Activated CD4-positive, alpha-beta T cell treated with anti-CD3 and anti-CD28 coated beads, Interleukin-2, amount 50 U/mL, for 24 hours (primary cell): ENCODE measurements at regions not wholly inside any gene's neighbourhood (a gene's known extent, or its start where the extent isn't known, plus 50 kb on each side); places are given as distances from the start of the nearest gene placed in this dataset.

Experiments
- DNase-seq, 2 donors: peaks; one replicate each; pipeline ENCODE4 v3.0.0-alpha.2; 2020; ENCODE audit warnings: low read depth in 1 of 2, low spot score in 1 of 2

DNA sequence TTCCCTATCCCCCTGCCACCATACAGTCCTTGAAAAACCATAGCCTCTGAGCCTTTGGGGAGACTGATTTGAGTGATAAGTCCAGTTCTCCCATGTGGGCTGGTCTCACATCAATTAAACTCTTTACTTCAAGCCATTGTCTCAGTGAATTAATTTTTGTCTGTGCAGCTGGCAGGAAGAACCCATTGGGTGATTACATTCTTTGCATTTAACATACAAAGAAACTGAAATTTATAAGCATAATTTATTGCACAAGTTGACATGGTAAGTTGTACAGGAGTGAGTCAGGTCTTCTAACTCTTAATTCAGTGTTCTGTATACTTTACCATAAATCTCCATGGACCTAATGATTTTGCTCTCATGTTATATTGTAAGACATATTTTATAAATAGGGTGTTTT is 1613.0 kb upstream of the LRRTM3 start:
- DNase-seq: no peak

DNA sequence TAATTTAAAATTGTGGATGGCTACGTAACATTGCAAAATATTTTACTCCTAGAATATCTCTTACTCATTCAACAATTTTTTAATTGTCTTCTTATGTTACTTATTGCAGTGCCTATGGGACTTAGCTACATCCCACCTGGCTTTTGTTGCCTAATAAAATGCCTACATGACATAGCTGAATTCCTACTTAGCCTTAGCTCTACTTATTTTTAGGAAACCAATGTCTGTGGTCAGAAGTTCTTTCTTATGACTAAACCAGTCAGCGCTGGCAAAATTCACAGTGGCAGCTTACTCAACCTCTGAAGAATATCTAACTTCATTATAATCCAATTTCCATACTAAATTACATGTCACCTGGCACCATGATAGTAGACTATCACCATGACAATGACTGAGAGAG is 1612.4 kb upstream of the LRRTM3 start:
- no peak for DNase-seq

DNA sequence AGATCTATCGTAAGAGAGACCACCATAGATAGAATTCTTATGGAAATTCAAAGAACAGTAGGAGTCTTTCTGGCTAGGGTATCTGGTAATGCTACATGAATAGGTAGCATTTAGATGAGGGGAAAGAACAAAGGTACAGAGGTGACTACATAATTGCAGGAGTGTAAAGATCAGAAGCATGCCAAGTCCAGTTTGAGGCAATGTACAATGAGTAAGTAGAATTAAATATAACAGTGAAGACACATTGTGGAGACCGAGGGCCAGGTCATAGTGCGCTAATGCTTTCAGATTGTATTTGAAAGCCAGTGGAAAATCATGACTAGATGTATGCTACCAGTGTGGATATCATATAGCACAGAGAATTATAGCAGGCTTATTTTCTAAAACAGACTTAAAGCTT is 1611.6 kb upstream of the LRRTM3 start:
- DNase-seq: no peak

DNA sequence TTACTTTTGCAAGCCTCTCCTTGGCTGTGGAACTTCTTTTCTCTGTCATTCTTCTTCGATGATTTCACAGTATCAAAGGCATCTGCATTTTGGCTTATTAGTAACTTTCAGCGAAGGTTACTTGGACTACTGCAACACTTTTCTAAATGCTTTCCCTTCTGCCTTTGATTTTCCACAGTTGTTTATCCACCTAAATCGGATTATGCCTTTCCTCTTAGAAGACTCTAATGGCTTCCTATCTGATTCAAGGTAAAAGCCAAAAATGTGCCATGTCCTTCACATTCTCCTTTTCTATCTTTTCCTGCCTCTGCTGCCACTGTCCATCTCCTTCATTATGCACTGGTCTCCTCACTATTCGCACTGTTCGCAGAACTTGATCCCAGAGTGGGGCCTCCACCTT is 1606.3 kb upstream of the LRRTM3 start:
- no peak for DNase-seq

DNA sequence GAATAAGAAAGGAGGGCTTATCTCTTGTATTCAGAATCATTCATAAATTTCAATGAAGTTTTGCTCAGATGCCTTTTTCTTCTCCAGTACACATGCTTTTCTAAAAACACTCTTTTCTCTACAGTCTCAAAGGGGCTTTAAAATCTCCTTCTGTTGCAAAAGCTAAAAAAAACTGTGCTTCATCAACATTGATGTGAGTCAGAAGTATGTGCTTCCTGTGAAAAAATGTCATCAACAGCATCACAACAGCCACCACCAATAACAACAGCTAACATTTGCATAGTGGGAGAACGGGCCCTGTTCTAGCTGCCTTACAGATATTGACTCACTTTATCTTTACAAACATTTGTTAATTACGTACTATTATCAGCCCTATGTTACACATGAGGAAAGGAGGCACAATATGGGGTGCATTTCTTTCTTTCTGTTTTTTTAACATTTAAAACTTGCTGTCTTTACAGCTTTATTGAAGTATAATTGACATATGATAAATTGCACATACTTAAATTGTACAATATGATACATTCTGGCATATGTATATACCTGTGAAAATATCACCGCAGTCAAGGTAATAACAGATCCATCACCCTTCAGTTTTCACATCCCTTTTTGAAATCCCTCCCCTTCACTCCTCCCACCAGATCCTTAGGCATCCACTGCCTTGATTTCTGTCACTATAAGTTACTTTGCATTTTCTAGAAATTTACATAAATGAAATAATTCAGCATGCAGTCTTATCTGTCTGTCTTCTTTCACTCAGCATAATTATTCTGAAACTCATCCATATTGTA is 1605.4 kb upstream of the LRRTM3 start:
- DNase-seq: no peak

DNA sequence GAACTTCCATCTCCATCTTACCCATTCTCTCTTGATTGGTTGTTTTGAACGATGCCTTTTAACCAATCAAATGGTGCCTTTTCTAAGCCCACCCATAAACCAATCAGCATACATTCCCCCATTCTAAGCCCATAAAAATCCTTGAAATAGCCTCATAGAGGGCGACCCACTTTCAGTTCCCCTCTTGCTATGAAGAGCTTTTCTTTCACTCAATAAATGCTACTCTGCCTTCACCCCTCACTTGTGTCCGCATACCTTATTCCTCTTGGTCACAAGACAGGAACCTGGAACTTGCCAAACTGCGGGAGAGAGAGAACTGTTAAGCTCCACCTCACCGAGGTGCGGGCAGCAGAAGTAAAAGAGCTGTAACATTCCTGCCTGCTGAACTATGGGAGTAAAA is 1602.0 kb upstream of the LRRTM3 start:
- no peak for DNase-seq

DNA sequence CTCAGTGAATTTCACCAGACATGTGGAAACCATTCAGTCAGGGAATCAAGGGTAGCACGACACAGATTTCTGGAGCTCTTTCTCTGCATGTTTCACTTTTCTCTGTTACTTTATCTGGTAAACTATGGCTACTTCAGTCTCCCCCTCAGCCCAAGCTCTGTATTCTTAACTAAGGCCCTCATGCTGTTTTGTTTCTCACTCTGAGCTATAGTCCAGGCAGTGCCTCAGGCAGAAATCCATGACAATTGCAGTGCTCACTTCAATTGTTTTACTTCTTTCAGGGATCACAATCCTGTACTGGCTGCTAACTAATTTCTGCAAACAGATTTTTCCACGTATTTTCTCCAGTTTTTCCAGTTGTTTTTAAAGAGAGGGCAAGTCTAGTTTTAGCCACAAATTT is 1599.9 kb upstream of the LRRTM3 start:
- no peak for DNase-seq

DNA sequence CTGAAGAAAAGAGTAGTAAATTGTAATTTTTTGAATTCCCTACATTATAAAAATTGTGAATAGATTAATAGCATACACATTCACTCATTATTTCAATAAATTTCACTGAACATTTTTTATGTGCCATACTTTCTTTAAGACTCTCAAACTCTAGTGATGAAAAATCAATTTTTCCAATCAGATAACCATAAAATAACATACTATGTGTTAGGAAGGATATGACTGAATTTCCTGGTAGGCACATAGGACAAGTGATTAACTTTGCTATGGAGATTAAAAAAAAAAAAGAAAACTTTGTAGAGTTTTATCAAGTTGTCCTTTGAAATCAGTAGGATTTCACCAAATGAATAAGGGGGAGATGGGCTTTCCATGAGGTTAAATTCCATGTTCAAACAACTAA is 1597.3 kb upstream of the LRRTM3 start:
- no peak for DNase-seq

DNA sequence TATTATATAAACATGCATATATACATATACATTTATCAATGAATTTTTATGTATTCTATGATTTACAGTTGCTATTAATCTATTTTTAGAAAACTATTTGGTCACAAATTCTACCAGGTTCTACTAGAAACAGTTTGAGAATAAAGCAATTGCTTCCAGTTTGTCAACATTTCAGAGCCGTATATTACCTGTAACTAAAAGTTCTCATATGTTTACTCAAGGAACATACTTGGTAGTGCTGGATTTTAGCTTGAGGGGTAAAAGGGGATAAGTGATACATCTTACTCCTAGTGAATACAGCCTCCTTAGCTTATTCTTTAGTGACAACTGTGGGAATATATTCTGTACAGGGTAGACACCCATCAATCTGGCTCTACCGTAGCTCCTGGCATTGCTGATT is 1590.5 kb upstream of the LRRTM3 start:
- DNase-seq: no peak

DNA sequence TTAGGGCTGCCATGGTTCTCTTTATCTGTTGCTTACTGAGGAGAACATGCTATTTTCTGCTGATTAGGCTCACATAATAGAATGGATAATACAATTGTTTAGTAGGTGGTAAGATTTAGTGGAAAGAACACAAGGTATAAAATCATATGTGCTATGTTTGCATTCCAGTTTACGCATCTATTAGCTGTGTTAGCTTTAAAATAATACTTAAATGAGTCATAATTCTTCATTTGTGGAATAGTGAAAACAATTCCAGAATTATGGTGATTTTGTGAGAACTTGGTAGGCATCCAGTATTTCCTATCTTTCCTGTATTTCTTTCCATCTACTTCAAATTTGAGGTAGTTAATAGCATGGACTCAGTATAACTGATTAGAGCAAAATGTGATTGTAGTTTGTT is 1585.5 kb upstream of the LRRTM3 start:
- DNase-seq: no peak

DNA sequence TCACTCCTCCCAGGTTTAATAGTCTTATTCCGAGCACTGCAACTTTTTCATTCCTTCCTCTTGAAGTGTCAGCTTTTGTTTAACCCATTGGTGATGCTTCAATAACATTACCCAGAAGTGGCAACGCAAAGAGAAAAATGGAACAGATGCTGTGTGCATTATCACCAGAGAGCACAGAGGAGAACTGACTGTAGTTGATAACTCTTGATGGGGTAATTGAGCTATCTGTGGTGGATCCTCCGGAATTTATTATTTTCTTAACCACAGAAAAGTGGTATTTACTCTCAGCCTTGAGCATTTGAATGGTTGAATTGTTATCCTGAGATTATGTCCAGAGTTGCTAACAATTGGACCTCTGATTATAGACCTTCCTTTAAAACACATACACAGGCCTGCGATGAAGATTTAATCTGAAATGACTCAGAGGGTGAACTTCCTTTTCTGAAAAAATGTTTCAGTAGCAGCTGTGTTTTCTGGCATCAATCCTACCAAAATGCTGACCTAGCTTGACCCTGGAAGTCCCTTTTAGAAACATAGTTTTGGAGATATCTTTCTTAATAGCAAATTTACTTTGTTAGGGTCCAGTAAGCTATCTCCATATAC is 1584.4 kb upstream of the LRRTM3 start:
- no peak for DNase-seq

DNA sequence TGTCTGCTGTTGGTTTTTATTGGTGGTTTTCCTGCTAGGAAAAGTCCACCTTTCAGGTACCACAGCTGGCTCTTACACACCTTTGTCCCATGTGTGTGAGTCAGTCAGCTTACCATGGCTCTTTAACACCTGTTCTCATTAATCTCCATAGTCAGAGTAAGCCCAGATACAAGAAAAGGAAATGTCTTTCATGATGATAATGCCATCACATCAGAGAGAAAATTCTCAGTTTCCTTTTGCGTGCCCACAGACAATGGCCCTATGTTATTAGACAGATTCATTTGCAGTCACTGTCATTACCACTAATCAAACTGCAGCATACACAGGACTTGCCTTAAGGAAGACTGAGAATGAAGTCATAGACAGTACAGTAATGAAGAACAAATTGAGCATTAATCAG is 1583.6 kb upstream of the LRRTM3 start:
- DNase-seq: no peak

DNA sequence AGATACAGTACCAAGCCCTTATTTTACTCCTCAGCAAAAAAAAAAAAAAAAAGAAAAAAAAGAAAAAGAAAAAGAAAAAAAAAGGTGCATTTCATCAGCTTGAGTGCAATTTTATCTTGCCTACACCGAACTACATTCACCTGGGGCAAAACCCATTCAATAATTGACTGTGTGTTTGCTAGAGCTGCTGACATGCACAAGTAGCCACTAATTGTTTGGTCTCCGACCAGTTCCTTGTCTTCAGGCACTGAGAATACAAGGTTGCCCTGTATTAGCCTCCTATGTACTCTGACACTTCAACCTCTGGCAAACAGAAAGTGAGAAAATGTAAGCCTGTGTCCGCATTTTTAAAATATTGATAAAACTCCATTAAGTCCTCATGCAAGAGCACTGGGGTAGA is 1579.4 kb upstream of the LRRTM3 start:
- DNase-seq: no peak

DNA sequence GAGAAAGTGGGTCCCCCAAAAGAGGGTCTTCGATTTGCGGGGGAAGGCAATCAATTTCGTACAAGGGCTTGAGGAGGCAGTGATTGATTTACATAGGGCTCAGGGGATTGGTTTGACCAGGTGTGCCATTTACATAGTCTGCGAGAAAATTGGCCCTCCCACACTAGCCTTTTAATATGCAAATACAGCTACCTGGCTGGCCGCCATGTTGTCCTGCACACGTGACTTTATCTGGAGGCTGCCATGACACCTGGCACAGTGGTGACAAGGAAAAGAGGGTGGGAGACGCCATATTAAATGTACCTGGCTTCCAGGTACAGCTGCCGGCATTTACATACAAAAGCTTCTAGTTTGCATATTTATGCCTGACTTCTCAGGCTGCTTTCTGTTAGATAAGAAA is 1577.2 kb upstream of the LRRTM3 start:
- no peak for DNase-seq

DNA sequence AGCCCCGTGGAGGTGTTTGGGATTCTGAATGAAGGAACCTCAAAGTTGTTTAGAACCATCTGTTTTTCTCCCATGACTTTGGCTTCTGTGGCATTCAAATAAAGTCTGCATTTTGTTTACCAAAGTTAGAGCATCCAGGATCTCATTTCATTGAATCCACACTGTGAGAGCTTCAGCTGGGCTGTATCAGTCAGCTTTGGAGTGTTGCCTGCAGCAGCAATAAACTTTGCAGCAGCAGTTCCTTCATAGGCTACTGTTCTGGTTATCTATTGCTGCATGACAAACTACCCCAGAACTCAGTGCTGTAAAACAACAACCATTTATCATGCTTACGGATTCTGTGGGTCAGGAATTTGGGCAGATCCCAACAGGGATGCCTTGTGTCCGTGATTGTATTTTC is 1575.2 kb upstream of the LRRTM3 start:
- no peak for DNase-seq

DNA sequence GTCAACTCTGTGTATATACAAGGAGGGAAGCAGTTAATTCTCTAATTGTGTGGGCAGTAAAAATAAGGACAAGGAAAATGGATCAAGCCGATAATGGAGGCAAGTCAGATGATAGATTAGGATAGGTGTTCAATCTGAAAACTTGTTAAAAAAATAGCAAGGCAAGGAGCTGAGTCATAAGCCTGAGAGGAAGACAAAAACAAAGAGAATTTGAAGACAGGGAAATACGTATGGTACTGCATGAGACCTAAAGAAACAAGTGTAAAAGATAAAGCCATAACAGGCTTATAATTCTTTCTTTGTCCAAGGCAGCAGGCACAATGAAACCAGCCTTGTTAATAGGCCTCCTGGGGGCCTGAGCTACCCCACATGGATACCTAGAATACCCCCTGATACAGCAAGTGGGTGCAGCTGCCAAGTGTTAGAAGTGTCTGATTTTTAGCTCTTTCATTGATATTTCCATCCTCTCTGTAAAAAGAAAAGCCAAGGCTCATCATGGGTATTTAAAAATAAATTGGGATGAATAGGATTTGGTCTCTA is 1570.6 kb upstream of the LRRTM3 start:
- no peak for DNase-seq

DNA sequence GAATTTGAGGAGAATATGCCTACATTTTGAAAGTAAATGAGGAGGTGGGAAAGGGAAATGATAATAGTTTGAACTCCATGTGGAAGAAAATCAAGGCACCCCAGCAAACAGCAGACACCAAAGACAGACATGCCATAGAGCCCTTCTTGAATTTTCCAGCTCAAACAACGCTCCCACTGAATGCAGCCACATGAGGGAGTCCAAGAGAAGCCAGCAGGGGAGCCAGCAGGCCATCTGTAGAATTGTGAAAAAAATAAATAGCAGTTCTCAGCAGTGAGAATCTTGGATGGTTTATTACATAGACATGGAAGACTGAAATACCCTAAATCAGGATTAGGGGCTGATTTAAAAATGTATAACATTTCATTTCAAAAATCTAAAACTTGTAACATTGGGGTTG is 1567.3 kb upstream of the LRRTM3 start:
- no peak for DNase-seq

DNA sequence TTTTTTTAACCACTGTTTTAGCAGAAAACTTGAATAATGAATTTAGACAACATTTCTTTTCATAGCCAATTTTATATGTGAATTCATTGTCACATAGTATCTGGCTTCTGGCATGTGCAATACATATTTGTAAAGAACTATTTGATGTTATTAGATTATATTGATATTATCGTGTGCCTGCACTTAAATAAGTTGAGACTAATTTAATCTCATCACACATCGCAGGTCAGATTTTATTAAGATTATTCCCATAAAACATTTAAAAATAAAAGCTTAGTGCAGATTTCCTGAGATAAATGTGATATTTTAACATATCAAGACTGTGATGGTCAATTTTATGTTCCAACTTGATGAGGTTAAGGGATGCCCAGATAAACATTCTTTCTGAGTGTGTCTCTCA is 1565.3 kb upstream of the LRRTM3 start:
- no peak for DNase-seq

DNA sequence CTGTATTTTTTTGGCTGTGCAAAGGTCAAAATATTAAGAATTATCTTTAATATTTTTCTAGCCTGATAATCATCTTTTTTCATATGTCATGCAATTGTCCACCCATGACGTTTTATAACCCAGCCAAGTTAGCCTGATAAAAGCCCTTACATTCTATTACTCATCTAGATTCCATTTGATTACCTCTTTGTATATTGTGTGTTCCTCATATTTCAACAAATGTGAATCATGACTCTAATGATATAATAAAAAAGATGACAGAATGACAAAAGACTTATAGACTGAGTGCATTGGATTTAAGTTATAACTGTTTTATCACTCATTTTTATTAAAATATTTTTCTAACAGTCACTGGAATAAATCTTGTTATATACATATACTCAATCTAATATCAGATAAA is 1560.0 kb upstream of the LRRTM3 start:
- no peak for DNase-seq

DNA sequence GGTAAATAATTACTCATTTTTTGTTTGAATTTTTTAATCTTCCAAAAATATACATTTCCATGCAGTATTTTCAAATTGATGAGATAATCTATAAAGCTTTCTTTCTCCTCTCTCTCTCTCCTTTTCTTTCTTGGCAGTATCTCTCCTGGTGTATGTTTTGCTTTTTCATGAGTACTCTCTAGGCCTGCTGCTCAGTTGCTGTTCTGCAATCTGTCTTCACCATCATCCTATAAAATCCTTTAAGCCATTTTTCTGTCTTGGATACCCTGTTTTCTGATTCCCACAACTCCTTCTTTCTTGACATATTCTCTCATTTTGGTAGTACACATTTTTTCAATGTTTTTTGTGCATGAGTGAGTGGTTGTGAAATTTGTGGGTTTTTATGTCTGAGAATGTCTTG is 1558.1 kb upstream of the LRRTM3 start:
- no peak for DNase-seq

DNA sequence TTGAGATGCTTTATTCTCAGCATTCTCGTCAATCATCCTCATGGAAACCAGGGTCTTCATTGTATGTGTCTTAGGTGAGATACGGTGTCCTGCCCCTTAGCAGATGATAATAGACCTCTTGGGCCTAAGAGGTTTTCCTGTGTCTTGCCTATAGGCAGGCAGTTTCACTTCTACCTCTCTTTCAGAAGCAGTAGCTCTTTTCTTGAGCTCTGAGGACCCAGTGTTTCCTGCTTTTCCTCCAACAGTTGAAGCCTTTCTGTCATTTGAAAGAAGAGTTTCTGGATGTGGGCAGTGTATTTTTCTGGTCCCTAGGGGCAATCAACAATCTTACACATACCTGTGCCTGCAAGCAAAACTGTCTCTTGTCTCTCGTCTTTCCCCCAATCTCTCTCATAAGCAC is 1550.3 kb upstream of the LRRTM3 start:
- DNase-seq: no peak

DNA sequence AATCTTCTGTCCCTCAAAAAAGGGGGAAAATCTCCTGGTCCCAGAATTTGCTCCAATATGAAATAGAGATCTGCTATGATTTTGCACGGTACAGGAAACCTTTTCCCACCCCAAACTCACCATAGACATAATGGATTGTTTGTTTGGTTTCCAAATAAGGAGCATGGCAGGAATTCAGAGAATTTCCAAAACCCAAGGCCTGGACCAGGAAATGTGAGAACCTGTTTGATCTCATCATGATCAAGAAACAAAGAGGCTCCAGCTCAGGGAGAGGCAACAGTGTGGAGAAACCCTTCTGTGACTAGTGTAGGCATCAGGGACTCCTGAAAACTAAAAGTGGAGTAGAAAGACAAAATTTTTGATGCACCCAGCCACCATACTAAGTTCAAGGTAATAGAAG is 1548.1 kb upstream of the LRRTM3 start:
- no peak for DNase-seq
